HCT116 (cell line): ENCODE measurements at regions not wholly inside any gene's neighbourhood (a gene's known extent, or its start where the extent isn't known, plus 50 kb on each side); places are given as distances from the start of the nearest gene placed in this dataset.

Source experiments
- ATAC-seq: fragments of 200-7000 bp; cut with Tn5 transposase; 2 replicates; pipeline ENCODE4 v1.9.1; 2020; ENCODE audit warnings: mild to moderate bottlenecking, moderate library complexity
- BruUV-seq: library from RNA; stranded (reverse); fragments of 400-500 nt; replicated peaks from 2 replicates; lab custom pipeline; 2021; lab: Mats Ljungman, UMichigan
- CTCF ChIA-PET: fragments of 300-600 bp; sonication (Branson Sonifier 250); formaldehyde crosslinking; loops from one replicate; lab custom pipeline; 2021; ENCODE audit warnings: antibody characterized with exemption; lab: Charles Lee
- POLR2A ChIA-PET: fragments of 300-600, 350-600 bp; sonication (Branson Sonifier 250); formaldehyde crosslinking; loops from one replicate; lab custom pipeline; 2021; ENCODE audit warnings: antibody characterized with exemption; lab: Charles Lee
- RAD21 ChIA-PET, 2 experiments: fragments of 300-600 bp; sonication (Branson Sonifier 250); formaldehyde crosslinking; loops; one replicate each; lab custom pipeline; 2023; ENCODE audit warnings: low total read pairs in 2 of 2; ENCODE audit not compliant: uncharacterized antibody in 2 of 2, unreplicated experiment in 2 of 2, low non-redundant PET in 1 of 2; lab: Charles Lee
- DNase-seq: peaks from one replicate; pipeline ENCODE4 v3.0.0-alpha.2; 2010; ENCODE audit warnings: low read depth, low spot score
- H2AFZ ChIP-seq: fragments of 200-600 bp; shearing (Covaris generic), sonication (generic); 2 replicates; pipeline ENCODE4 v1.6.1; 2017; ENCODE audit warnings: low read depth, mixed run types, mixed read lengths, antibody characterized with exemption, low read length; ENCODE audit not compliant: poor library complexity, severe bottlenecking
- H3K27ac ChIP-seq: 2 replicates; pipeline ENCODE4 v1.5.1; 2012; ENCODE audit warnings: low read depth, low read length
- H3K27me3 ChIP-seq: fragments of 200-600 bp; sonication (generic); 2 replicates; pipeline ENCODE4 v1.6.1; 2016; ENCODE audit warnings: mixed run types, low read length, mixed read lengths; ENCODE audit not compliant: insufficient read depth
- H3K36me3 ChIP-seq, 2 experiments: fragments of 200-500 bp in 1 of 2; fragments of 200-600 bp in 1 of 2; sonication (Bioruptor generic) in 1 of 2; sonication (generic) in 1 of 2; 2 replicates each; pipeline versions ENCODE4 v1.5.1 to v1.6.1; 2014 to 2016; ENCODE audit warnings: low read length in 2 of 2, inconsistent platforms in 1 of 2, mixed read lengths in 1 of 2, mixed run types in 1 of 2; ENCODE audit not compliant: insufficient read depth in 2 of 2, control insufficient read depth in 1 of 2
- H3K4me1 ChIP-seq, 2 experiments: fragments of 200-600 bp in 1 of 2; sonication (generic) in 1 of 2; 2 replicates each; pipeline versions ENCODE4 v1.5.1 to v1.6.1; 2012 to 2017; ENCODE audit warnings: low read length in 2 of 2, inconsistent platforms in 1 of 2, mild to moderate bottlenecking in 1 of 2, mixed read lengths in 1 of 2, mixed run types in 1 of 2, moderate library complexity in 1 of 2; ENCODE audit not compliant: insufficient read depth in 2 of 2, control insufficient read depth in 1 of 2
- H3K4me2 ChIP-seq: fragments of 200-600 bp; sonication (generic); 2 replicates; pipeline ENCODE4 v1.6.1; 2017; ENCODE audit warnings: mixed run types, low read length, mixed read lengths
- H3K4me3 ChIP-seq, 2 experiments: fragments of 200-600 bp in 1 of 2; sonication (generic) in 1 of 2; replicated peaks in 1 of 2; 2 replicates each; pipeline ENCODE4 v1.5.1; 2011 to 2016; ENCODE audit warnings: low read length in 2 of 2, control low read depth in 1 of 2, low read depth in 1 of 2, mild to moderate bottlenecking in 1 of 2, mixed read lengths in 1 of 2, mixed run types in 1 of 2
- H3K79me2 ChIP-seq: fragments of 200-600 bp; sonication (generic); 2 replicates; pipeline ENCODE4 v1.6.1; 2017; ENCODE audit warnings: mild to moderate bottlenecking, mixed run types, low read length, moderate library complexity, mixed read lengths; ENCODE audit not compliant: insufficient read depth
- H3K9ac ChIP-seq: fragments of 200-600 bp; sonication (generic); 2 replicates; pipeline ENCODE4 v1.6.1; 2016; ENCODE audit warnings: low read length, mixed read lengths
- H3K9me2 ChIP-seq: fragments of 200-600 bp; sonication (generic), shearing (Covaris generic); 2 replicates; pipeline ENCODE4 v1.6.1; 2017; ENCODE audit warnings: mixed run types, mild to moderate bottlenecking, moderate library complexity; ENCODE audit not compliant: insufficient read depth
- H3K9me3 ChIP-seq, 2 experiments: fragments of 200-500 bp in 1 of 2; fragments of 200-600 bp in 1 of 2; sonication (Bioruptor generic) in 1 of 2; sonication (generic) in 1 of 2; 2 replicates each; pipeline ENCODE4 v1.6.1; 2014 to 2017; ENCODE audit warnings: low read length in 2 of 2, mixed read lengths in 2 of 2, inconsistent platforms in 1 of 2, low read depth in 1 of 2, mild to moderate bottlenecking in 1 of 2, mixed run types in 1 of 2, moderate library complexity in 1 of 2; ENCODE audit not compliant: control insufficient read depth in 1 of 2, insufficient read depth in 1 of 2
- H4K20me1 ChIP-seq: fragments of 200-600 bp; sonication (generic), shearing (Covaris generic); 2 replicates; pipeline ENCODE4 v1.6.1; 2017; ENCODE audit warnings: mixed run types, mild to moderate bottlenecking, moderate library complexity; ENCODE audit not compliant: insufficient read depth
- CEBPB ChIP-seq: IDR thresholded peaks from 2 replicates; pipeline ENCODE4 v1.6.1; 2012; ENCODE audit warnings: low read depth
- EGR1 ChIP-seq: IDR thresholded peaks from 2 replicates; pipeline ENCODE4 v1.6.1; 2012; ENCODE audit warnings: low read depth
- POLR2AphosphoS5 ChIP-seq: IDR thresholded peaks from 2 replicates; pipeline ENCODE4 v1.6.1; 2011; ENCODE audit warnings: mild to moderate bottlenecking, low read depth, low read length, moderate library complexity
- RAD21 ChIP-seq: IDR thresholded peaks from 2 replicates; pipeline ENCODE4 v1.6.1; 2012; ENCODE audit warnings: low read depth, mild to moderate bottlenecking
- SIN3A ChIP-seq: IDR thresholded peaks from 2 replicates; pipeline ENCODE4 v1.6.1; 2012; ENCODE audit warnings: low read depth
- TCF7L2 ChIP-seq: IDR thresholded peaks from 2 replicates; pipeline ENCODE4 v1.7.0; 2011; ENCODE audit warnings: borderline replicate concordance, inconsistent platforms; ENCODE audit not compliant: insufficient read depth, insufficient read length; ENCODE audit errors: extremely low read depth
- ZFX ChIP-seq: fragments of 450-650 bp; IDR thresholded peaks from 2 replicates; pipeline ENCODE4 v1.6.1; 2017
- intact Hi-C: fragments of 100-400 bp; cut with micrococcal nuclease; formaldehyde crosslinking; loops from 2 replicates; pipeline ENCODE4 v1.10.0; 2022
- TF ChIP-seq, protein P1 (sequence below): IDR thresholded peaks from 2 replicates; pipeline ENCODE4 v1.6.1; 2012
- TF ChIP-seq, protein P2 (sequence below): IDR thresholded peaks from 2 replicates; pipeline ENCODE4 v1.6.1; 2011; ENCODE audit warnings: mild to moderate bottlenecking, low read length, moderate library complexity; ENCODE audit not compliant: insufficient replicate concordance; ENCODE audit errors: extremely low read depth
- TF ChIP-seq, protein P3 (sequence below): IDR thresholded peaks from 2 replicates; pipeline ENCODE4 v1.6.1; 2012

DNA sequence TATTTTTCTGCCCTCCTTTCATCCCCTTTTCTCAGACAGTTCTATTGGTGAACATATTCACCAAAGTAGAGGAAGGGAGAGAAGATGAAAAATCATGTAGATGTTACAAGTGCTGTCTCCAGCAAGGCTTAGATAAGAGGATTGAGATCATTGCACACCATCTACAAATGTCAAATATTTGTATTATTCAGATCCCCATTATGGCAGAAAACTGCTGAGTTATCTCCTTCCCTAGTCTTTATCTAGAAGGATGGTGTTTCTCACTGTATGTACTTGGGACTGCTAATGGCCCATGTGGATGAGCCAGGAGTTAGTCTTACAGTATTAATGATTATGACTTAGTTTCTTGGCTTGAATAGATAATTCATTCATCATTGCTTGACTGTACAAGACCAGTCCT lies 147.2 kb upstream of the EEPD1 start:
- H3K79me2 ChIP-seq: no peaks in the 10 kb centered on the region
- no peak overlapping the region for H3K27ac ChIP-seq
- H3K9me2 ChIP-seq: no peaks in the 10 kb centered on the region
- no peaks in the 10 kb centered on the region for H4K20me1 ChIP-seq
- no peak for TF ChIP-seq TCF7L2
- no peak for TF ChIP-seq POLR2AphosphoS5
- no peak for TF ChIP-seq SIN3A
- TF ChIP-seq, protein P1, sequence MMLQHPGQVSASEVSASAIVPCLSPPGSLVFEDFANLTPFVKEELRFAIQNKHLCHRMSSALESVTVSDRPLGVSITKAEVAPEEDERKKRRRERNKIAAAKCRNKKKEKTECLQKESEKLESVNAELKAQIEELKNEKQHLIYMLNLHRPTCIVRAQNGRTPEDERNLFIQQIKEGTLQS: no peak
- no peak for TF ChIP-seq RAD21
- TF ChIP-seq, protein P2, sequence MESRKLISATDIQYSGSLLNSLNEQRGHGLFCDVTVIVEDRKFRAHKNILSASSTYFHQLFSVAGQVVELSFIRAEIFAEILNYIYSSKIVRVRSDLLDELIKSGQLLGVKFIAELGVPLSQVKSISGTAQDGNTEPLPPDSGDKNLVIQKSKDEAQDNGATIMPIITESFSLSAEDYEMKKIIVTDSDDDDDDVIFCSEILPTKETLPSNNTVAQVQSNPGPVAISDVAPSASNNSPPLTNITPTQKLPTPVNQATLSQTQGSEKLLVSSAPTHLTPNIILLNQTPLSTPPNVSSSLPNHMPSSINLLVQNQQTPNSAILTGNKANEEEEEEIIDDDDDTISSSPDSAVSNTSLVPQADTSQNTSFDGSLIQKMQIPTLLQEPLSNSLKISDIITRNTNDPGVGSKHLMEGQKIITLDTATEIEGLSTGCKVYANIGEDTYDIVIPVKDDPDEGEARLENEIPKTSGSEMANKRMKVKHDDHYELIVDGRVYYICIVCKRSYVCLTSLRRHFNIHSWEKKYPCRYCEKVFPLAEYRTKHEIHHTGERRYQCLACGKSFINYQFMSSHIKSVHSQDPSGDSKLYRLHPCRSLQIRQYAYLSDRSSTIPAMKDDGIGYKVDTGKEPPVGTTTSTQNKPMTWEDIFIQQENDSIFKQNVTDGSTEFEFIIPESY: no peak
- no peak for TF ChIP-seq ZFX
- no peak for TF ChIP-seq EGR1
- no peak for TF ChIP-seq CEBPB
- TF ChIP-seq, protein P3, sequence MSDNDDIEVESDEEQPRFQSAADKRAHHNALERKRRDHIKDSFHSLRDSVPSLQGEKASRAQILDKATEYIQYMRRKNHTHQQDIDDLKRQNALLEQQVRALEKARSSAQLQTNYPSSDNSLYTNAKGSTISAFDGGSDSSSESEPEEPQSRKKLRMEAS: no peak
- no peak overlapping the region for H2AFZ ChIP-seq
- H3K4me2 ChIP-seq: no peak overlapping the region
- BruUV-seq: no TSS peak
- H3K9me3 ChIP-seq: no peaks in the 10 kb centered on the region
- CTCF ChIA-PET: no interaction called here
- H3K4me1 ChIP-seq: no peaks in the 10 kb centered on the region
- POLR2A ChIA-PET: no interaction called here
- H3K36me3 ChIP-seq: no peaks in the 10 kb centered on the region
- H3K27me3 ChIP-seq: no peaks in the 10 kb centered on the region
- no peak overlapping the region for H3K9ac ChIP-seq
- ATAC-seq (no peak), DNase-seq (no peak)
- RAD21 ChIA-PET: no interaction called here
- intact Hi-C loops: no loop called here
- H3K4me3 ChIP-seq: no peak overlapping the region
